K562 (cell line): ENCODE measurements at regions not wholly inside any gene's neighbourhood (a gene's known extent, or its start where the extent isn't known, plus 50 kb on each side); places are given as distances from the start of the nearest gene placed in this dataset.

Experiments used
- KLF6 ChIP-seq: fragments of 250-450 bp; sonication (Bioruptor Pico); IDR thresholded peaks from 2 replicates; pipeline ENCODE4 v1.4.0; 2020; ENCODE audit warnings: mild to moderate bottlenecking, moderate library complexity, borderline replicate concordance
- SIN3A ChIP-seq, 2 experiments: fragments of 150-350 bp in 1 of 2; IDR thresholded peaks; 2 replicates each; pipeline ENCODE4 v1.6.1; 2011 to 2016; ENCODE audit warnings: borderline replicate concordance in 2 of 2, low read depth in 2 of 2, low read length in 2 of 2, mild to moderate bottlenecking in 2 of 2, moderate library complexity in 2 of 2; ENCODE audit not compliant: control insufficient read depth in 1 of 2
- TF ChIP-seq, protein P1 (sequence below): fragments of 200-800 bp; sonication (Bioruptor generic); IDR thresholded peaks from 2 replicates; pipeline ENCODE4 v1.6.1; 2017; ENCODE audit warnings: missing genetic modification characterization, missing compliant biosample characterization

DNA sequence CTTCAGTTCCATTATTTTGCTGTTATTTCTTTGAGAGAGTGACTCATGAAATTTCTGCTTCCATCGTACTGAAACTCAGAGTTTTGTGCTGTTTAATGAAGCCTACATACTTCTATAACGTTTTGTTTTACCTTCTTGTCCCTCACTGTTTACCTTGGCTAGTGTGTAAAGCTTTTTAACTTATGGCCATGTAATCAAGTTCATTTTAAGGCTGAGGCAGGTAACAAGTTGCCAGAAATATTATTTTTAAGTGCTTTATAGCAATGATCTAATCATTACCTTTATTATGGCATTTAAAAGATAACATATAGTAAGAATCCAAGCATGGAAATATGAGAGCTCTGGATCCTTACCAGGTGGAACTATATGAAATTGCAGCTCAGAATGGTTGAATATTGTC, 102.3 kb upstream of the FAT1 start:
- no peak for TF ChIP-seq SIN3A (IDR thresholded peaks at IDR 0.05; ENCODE audit: borderline replicate concordance in 2 of 2, control insufficient read depth in 1 of 2, low read depth in 2 of 2, low read length in 2 of 2)
- no peak for TF ChIP-seq KLF6 (CRISPR knock-in tag)
- TF ChIP-seq, protein P1, sequence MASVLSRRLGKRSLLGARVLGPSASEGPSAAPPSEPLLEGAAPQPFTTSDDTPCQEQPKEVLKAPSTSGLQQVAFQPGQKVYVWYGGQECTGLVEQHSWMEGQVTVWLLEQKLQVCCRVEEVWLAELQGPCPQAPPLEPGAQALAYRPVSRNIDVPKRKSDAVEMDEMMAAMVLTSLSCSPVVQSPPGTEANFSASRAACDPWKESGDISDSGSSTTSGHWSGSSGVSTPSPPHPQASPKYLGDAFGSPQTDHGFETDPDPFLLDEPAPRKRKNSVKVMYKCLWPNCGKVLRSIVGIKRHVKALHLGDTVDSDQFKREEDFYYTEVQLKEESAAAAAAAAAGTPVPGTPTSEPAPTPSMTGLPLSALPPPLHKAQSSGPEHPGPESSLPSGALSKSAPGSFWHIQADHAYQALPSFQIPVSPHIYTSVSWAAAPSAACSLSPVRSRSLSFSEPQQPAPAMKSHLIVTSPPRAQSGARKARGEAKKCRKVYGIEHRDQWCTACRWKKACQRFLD (CRISPR knock-in tag), result no peak
